HCT116 (cell line): ENCODE measurements at regions not wholly inside any gene's neighbourhood (a gene's known extent, or its start where the extent isn't known, plus 50 kb on each side); places are given as distances from the start of the nearest gene placed in this dataset.

Experiments used
- ATAC-seq: fragments of 200-7000 bp; cut with Tn5 transposase; 2 replicates; pipeline ENCODE4 v1.9.1; 2020; ENCODE audit warnings: mild to moderate bottlenecking, moderate library complexity
- BruUV-seq: library from RNA; stranded (reverse); fragments of 400-500 nt; replicated peaks from 2 replicates; lab custom pipeline; 2021; lab: Mats Ljungman, UMichigan
- CTCF ChIA-PET: fragments of 300-600 bp; sonication (Branson Sonifier 250); formaldehyde crosslinking; loops from one replicate; lab custom pipeline; 2021; ENCODE audit warnings: antibody characterized with exemption; lab: Charles Lee
- POLR2A ChIA-PET: fragments of 300-600, 350-600 bp; sonication (Branson Sonifier 250); formaldehyde crosslinking; loops from one replicate; lab custom pipeline; 2021; ENCODE audit warnings: antibody characterized with exemption; lab: Charles Lee
- RAD21 ChIA-PET, 2 experiments: fragments of 300-600 bp; sonication (Branson Sonifier 250); formaldehyde crosslinking; loops; one replicate each; lab custom pipeline; 2023; ENCODE audit warnings: low total read pairs in 2 of 2; ENCODE audit not compliant: uncharacterized antibody in 2 of 2, unreplicated experiment in 2 of 2, low non-redundant PET in 1 of 2; lab: Charles Lee
- DNase-seq: peaks from one replicate; pipeline ENCODE4 v3.0.0-alpha.2; 2010; ENCODE audit warnings: low read depth, low spot score
- H2AFZ ChIP-seq: fragments of 200-600 bp; shearing (Covaris generic), sonication (generic); 2 replicates; pipeline ENCODE4 v1.6.1; 2017; ENCODE audit warnings: low read depth, mixed run types, mixed read lengths, antibody characterized with exemption, low read length; ENCODE audit not compliant: poor library complexity, severe bottlenecking
- H3K27ac ChIP-seq: 2 replicates; pipeline ENCODE4 v1.5.1; 2012; ENCODE audit warnings: low read depth, low read length
- H3K27me3 ChIP-seq: fragments of 200-600 bp; sonication (generic); 2 replicates; pipeline ENCODE4 v1.6.1; 2016; ENCODE audit warnings: mixed run types, low read length, mixed read lengths; ENCODE audit not compliant: insufficient read depth
- H3K36me3 ChIP-seq, 2 experiments: fragments of 200-500 bp in 1 of 2; fragments of 200-600 bp in 1 of 2; sonication (Bioruptor generic) in 1 of 2; sonication (generic) in 1 of 2; 2 replicates each; pipeline versions ENCODE4 v1.5.1 to v1.6.1; 2014 to 2016; ENCODE audit warnings: low read length in 2 of 2, inconsistent platforms in 1 of 2, mixed read lengths in 1 of 2, mixed run types in 1 of 2; ENCODE audit not compliant: insufficient read depth in 2 of 2, control insufficient read depth in 1 of 2
- H3K4me1 ChIP-seq, 2 experiments: fragments of 200-600 bp in 1 of 2; sonication (generic) in 1 of 2; 2 replicates each; pipeline versions ENCODE4 v1.5.1 to v1.6.1; 2012 to 2017; ENCODE audit warnings: low read length in 2 of 2, inconsistent platforms in 1 of 2, mild to moderate bottlenecking in 1 of 2, mixed read lengths in 1 of 2, mixed run types in 1 of 2, moderate library complexity in 1 of 2; ENCODE audit not compliant: insufficient read depth in 2 of 2, control insufficient read depth in 1 of 2
- H3K4me2 ChIP-seq: fragments of 200-600 bp; sonication (generic); 2 replicates; pipeline ENCODE4 v1.6.1; 2017; ENCODE audit warnings: mixed run types, low read length, mixed read lengths
- H3K4me3 ChIP-seq, 2 experiments: fragments of 200-600 bp in 1 of 2; sonication (generic) in 1 of 2; replicated peaks in 1 of 2; 2 replicates each; pipeline ENCODE4 v1.5.1; 2011 to 2016; ENCODE audit warnings: low read length in 2 of 2, control low read depth in 1 of 2, low read depth in 1 of 2, mild to moderate bottlenecking in 1 of 2, mixed read lengths in 1 of 2, mixed run types in 1 of 2
- H3K79me2 ChIP-seq: fragments of 200-600 bp; sonication (generic); 2 replicates; pipeline ENCODE4 v1.6.1; 2017; ENCODE audit warnings: mild to moderate bottlenecking, mixed run types, low read length, moderate library complexity, mixed read lengths; ENCODE audit not compliant: insufficient read depth
- H3K9ac ChIP-seq: fragments of 200-600 bp; sonication (generic); 2 replicates; pipeline ENCODE4 v1.6.1; 2016; ENCODE audit warnings: low read length, mixed read lengths
- H3K9me2 ChIP-seq: fragments of 200-600 bp; sonication (generic), shearing (Covaris generic); 2 replicates; pipeline ENCODE4 v1.6.1; 2017; ENCODE audit warnings: mixed run types, mild to moderate bottlenecking, moderate library complexity; ENCODE audit not compliant: insufficient read depth
- H3K9me3 ChIP-seq, 2 experiments: fragments of 200-500 bp in 1 of 2; fragments of 200-600 bp in 1 of 2; sonication (Bioruptor generic) in 1 of 2; sonication (generic) in 1 of 2; 2 replicates each; pipeline ENCODE4 v1.6.1; 2014 to 2017; ENCODE audit warnings: low read length in 2 of 2, mixed read lengths in 2 of 2, inconsistent platforms in 1 of 2, low read depth in 1 of 2, mild to moderate bottlenecking in 1 of 2, mixed run types in 1 of 2, moderate library complexity in 1 of 2; ENCODE audit not compliant: control insufficient read depth in 1 of 2, insufficient read depth in 1 of 2
- H4K20me1 ChIP-seq: fragments of 200-600 bp; sonication (generic), shearing (Covaris generic); 2 replicates; pipeline ENCODE4 v1.6.1; 2017; ENCODE audit warnings: mixed run types, mild to moderate bottlenecking, moderate library complexity; ENCODE audit not compliant: insufficient read depth
- ATF3 ChIP-seq: IDR thresholded peaks from 2 replicates; pipeline ENCODE4 v1.6.1; 2012
- CBX3 ChIP-seq: IDR thresholded peaks from 2 replicates; pipeline ENCODE4 v1.6.1; 2012; ENCODE audit warnings: low read depth
- CEBPB ChIP-seq: IDR thresholded peaks from 2 replicates; pipeline ENCODE4 v1.6.1; 2012; ENCODE audit warnings: low read depth
- CTCF ChIP-seq, 3 experiments: fragments of 200-600 bp in 1 of 3; sonication (generic) in 1 of 3; IDR thresholded peaks in 2 of 3; conservative IDR thresholded peaks in 1 of 3; 2 replicates each; pipeline ENCODE4 v1.5.1; 2012 to 2017; ENCODE audit warnings: low read depth in 2 of 3, low read length in 2 of 3, antibody characterized with exemption in 1 of 3, borderline replicate concordance in 1 of 3, control low read depth in 1 of 3, mild to moderate bottlenecking in 1 of 3, mixed read lengths in 1 of 3, mixed run types in 1 of 3, moderate library complexity in 1 of 3; ENCODE audit not compliant: insufficient read depth in 1 of 3
- EGR1 ChIP-seq: IDR thresholded peaks from 2 replicates; pipeline ENCODE4 v1.6.1; 2012; ENCODE audit warnings: low read depth
- ELF1 ChIP-seq: IDR thresholded peaks from 2 replicates; pipeline ENCODE4 v1.6.1; 2012; ENCODE audit warnings: low read depth, borderline replicate concordance
- EZH2 ChIP-seq: fragments of 200-600 bp; sonication (generic); IDR thresholded peaks from 2 replicates; pipeline ENCODE4 v1.6.1; 2017; ENCODE audit warnings: antibody characterized with exemption, mixed run types
- EZH2phosphoT487 ChIP-seq: fragments of 200-600 bp; IDR thresholded peaks from 2 replicates; pipeline ENCODE4 v1.6.1; 2018; ENCODE audit warnings: antibody characterized with exemption, borderline replicate concordance
- FOSL1 ChIP-seq: IDR thresholded peaks from 2 replicates; pipeline ENCODE4 v1.6.1; 2012; ENCODE audit warnings: low read depth
- POLR2A ChIP-seq: IDR thresholded peaks from 2 replicates; pipeline ENCODE4 v1.7.0; 2011; ENCODE audit warnings: borderline replicate concordance; ENCODE audit not compliant: insufficient read depth, insufficient read length; ENCODE audit errors: extremely low read depth
- POLR2AphosphoS5 ChIP-seq: IDR thresholded peaks from 2 replicates; pipeline ENCODE4 v1.6.1; 2011; ENCODE audit warnings: mild to moderate bottlenecking, low read depth, low read length, moderate library complexity
- REST ChIP-seq: IDR thresholded peaks from 2 replicates; pipeline ENCODE4 v1.6.1; 2012; ENCODE audit warnings: low read depth
- SP1 ChIP-seq: IDR thresholded peaks from 2 replicates; pipeline ENCODE4 v1.6.1; 2012; ENCODE audit warnings: low read depth
- SRF ChIP-seq: IDR thresholded peaks from 2 replicates; pipeline ENCODE4 v1.6.1; 2012; ENCODE audit warnings: low read depth
- TCF7L2 ChIP-seq: IDR thresholded peaks from 2 replicates; pipeline ENCODE4 v1.7.0; 2011; ENCODE audit warnings: borderline replicate concordance, inconsistent platforms; ENCODE audit not compliant: insufficient read depth, insufficient read length; ENCODE audit errors: extremely low read depth
- YY1 ChIP-seq: IDR thresholded peaks from 2 replicates; pipeline ENCODE4 v1.6.1; 2011; ENCODE audit warnings: low read length, low read depth, moderate library complexity, mild to moderate bottlenecking; ENCODE audit not compliant: insufficient replicate concordance; ENCODE audit errors: extremely low read depth
- ZFX ChIP-seq: fragments of 450-650 bp; IDR thresholded peaks from 2 replicates; pipeline ENCODE4 v1.6.1; 2017
- ZNF274 ChIP-seq: fragments of 200-500 bp; sonication (Bioruptor generic); IDR thresholded peaks from 2 replicates; pipeline ENCODE4 v1.6.1; 2014; ENCODE audit warnings: mild to moderate bottlenecking, low read depth, low read length, inconsistent platforms
- intact Hi-C: fragments of 100-400 bp; cut with micrococcal nuclease; formaldehyde crosslinking; loops from 2 replicates; pipeline ENCODE4 v1.10.0; 2022

- H3K79me2 ChIP-seq = no peaks in the 10 kb centered on the region
- no peak overlapping the region for H3K4me3 ChIP-seq
- no peaks in the 10 kb centered on the region for H3K9me2 ChIP-seq
- H3K4me2 ChIP-seq = no peak overlapping the region
- CTCF ChIA-PET = no interaction called here
- no TSS peak for BruUV-seq
- H3K27me3 ChIP-seq = no peaks in the 10 kb centered on the region
- H3K4me1 ChIP-seq = no peaks in the 10 kb centered on the region
- no peaks in the 10 kb centered on the region for H3K36me3 ChIP-seq
- RAD21 ChIA-PET = no interaction called here
- no peak overlapping the region for H3K27ac ChIP-seq
- H2AFZ ChIP-seq = no peak overlapping the region
- DNase-seq (no peak), ATAC-seq (no peak)
- TF ChIP-seq ZFX = no peak
- TF ChIP-seq ZNF274 = no peak
- no peak for TF ChIP-seq EZH2
- no peak for TF ChIP-seq EGR1
- no peak for TF ChIP-seq CBX3
- no peak for TF ChIP-seq SRF
- TF ChIP-seq EZH2phosphoT487 = no peak
- no peak for TF ChIP-seq TCF7L2
- no peak for TF ChIP-seq YY1
- no peak for TF ChIP-seq POLR2AphosphoS5
- TF ChIP-seq CEBPB = no peak
- no peak for TF ChIP-seq SP1
- no peak for TF ChIP-seq FOSL1
- no peak for TF ChIP-seq POLR2A
- no peak for TF ChIP-seq ELF1
- no peak for TF ChIP-seq ATF3
- no peak for TF ChIP-seq CTCF (IDR thresholded peaks at IDR 0.05 in 2 of 3, conservative IDR thresholded peaks at IDR 0.05 in 1 of 3; ENCODE audit: borderline replicate concordance in 1 of 3, insufficient read depth in 1 of 3, low read depth in 2 of 3, low read length in 2 of 3)
- no peak for TF ChIP-seq REST
- no peaks in the 10 kb centered on the region for H4K20me1 ChIP-seq
- intact Hi-C loops = no loop called here
- POLR2A ChIA-PET = no interaction called here
- no peak overlapping the region for H3K9ac ChIP-seq
- peaks cover 5% of the 10 kb centered on the region in 2 experiments; a peak in 2 of 4 replicates for H3K9me3 ChIP-seq
Measured at GRCh38 chr7:24428676-24429075, 144.6 kb upstream of the PALS2 start.
